NCI-H774 (cell line): ENCODE measurements at regions not wholly inside any gene's neighbourhood (a gene's known extent, or its start where the extent isn't known, plus 50 kb on each side); places are given as distances from the start of the nearest gene placed in this dataset.
"Not testable (repeated sequence)": the region's sequence is repeated elsewhere in the genome, so short reads cannot be mapped to it uniquely, and the experiment has no call there.

Experiments
- DNase-seq: peaks from one replicate; lab custom pipeline; 2025; lab: John Stamatoyannopoulos, UW

DNA sequence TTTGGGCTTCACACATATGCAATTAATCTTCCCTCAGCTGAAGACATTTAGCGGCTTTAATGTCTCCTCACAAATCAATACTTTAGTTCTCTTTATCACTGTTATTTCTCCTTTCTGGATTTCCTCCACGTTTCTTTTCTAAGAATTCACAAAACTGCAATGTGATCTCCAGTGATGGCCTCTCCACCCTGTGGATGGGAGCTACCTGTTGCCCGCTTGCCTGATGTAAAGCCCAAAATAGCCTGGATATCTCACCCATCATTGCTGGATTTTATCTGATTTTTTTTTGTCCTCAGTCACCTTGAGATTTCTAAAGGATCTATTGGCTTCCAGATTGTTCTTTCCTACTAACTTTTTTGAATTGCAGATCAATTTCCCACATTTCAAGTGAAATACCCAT, 129.3 kb upstream of the FAM241A start:
- DNase-seq, result no peak

DNA sequence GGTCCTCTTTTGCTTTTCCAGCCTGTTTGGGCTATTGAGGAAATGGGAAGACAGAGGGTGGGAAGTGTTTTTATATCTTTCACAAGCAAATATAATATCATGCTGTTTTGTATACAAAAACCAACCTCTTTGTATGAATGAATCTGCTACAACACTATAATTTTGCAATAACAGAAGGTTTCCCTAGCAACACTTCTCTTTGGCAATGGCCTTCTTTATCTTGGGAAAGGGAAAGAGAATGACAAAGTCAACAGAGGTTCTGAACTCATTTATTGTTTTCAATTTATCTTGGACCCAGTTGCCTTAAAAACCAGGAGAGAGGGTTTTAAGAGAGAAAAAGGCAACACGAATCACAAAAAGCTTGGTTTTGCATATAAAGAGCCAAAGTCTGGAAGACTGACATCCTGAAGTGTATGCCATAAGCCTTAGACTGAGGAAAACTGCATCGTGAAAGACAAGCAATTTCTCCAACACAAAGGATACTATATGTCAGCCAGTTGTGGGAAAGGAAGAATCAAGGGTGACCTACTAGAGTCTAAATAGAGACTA, 121.8 kb upstream of the FAM241A start:
- peak; percentile 2 for DNase-seq

DNA sequence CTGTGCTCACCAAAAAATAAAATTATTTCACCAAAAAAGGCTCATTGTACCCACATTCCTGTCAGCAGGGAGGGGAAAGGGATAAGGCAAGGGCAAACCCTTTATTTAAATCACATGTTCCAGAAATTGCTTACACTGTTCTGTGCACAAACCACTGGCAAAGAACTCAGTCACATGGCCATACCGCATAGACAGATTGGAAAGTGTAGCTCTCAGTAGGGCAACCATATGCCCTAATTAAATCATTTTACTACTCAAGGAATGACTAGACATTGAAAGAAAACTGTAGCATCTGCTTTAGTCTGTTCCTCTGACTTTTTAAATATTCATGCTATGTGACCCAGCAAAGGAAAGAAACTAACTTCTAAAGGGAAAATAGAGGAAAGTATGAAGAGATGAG, 119.2 kb upstream of the FAM241A start:
- no peak for DNase-seq

DNA sequence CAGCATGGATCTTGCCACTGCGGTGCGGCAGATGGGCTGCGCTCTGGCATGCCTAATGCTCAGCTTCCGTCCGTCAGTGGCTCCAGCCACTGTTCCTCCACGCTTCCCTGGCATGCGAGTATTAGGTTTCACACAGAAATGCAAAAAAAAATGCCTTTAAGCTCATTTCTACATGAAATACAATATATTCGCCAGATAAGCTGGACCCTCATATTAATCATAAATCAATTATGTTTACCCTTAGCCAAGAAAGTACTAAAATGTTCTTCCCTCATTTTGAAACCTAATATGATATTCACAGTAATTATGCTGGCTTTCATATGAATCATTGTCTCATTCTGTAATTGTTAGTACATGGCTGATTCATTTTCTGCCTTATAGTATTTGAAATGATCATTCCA, 115.5 kb upstream of the FAM241A start:
- no peak for DNase-seq

DNA sequence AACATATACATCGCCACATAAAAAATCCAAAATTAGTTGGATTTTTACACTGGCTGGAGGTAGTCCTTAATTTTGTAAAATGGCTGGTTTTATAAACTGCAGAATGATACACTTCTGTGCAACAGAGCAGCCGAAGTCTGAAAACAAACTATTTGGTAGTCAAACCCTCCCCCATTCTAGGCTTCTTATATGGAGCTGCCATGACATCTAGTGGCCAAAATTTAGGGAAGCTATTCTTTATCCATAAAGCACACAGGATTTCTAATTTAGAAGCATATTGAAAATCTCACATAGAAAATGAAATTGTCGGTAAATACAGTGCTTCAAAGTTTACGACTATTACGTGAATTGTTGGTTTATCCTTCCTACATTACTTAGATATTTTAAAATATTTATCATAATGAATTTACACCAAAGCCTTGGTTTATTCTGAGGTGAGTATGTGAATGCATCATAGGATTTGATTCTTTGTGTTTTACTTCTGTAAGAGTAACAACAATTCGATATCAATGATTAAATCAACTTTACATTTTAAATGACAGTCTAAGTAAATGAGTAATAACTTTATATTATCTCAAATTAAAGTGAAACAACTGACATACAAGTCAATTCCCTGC, 113.4 kb upstream of the FAM241A start:
- DNase-seq, result peak; percentile 3

DNA sequence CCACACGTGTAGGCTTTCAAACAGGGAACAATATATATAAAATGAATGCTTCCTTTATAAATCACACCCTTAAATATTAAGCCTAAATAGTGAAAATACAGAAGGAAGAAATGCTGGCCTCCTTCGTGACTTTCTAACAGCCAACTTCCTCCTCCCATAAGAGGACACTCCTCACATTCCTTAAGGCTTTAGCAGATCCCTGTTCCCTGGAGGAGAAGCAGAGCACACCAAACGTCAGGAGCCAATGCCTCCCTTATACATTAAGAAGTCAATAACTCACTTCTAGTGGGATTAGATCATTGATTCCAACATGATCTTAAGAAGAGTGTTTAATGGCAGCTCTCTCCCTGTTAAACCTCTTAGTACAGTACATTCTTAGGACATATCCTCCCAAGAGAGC, 108.4 kb upstream of the FAM241A start:
- DNase-seq, result no peak

DNA sequence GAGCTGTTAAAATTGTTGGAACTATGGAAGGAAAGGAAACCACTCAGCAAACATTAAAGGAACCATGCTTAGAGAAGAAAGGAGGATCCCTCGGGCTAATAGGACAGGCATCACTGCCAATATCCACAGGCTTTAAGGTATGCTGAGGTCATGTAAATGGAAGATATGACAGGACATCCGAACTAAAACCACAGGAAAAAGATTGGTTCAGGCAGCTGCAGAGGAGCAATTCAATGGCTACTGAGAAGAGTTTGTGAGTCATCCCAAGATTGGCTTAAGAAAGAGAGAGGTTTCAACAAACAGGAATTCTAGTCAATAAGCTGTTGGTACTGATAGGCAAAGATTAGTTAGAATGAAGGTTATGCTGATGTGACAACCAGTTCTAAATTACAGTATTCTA, 106.4 kb upstream of the FAM241A start:
- no peak for DNase-seq

DNA sequence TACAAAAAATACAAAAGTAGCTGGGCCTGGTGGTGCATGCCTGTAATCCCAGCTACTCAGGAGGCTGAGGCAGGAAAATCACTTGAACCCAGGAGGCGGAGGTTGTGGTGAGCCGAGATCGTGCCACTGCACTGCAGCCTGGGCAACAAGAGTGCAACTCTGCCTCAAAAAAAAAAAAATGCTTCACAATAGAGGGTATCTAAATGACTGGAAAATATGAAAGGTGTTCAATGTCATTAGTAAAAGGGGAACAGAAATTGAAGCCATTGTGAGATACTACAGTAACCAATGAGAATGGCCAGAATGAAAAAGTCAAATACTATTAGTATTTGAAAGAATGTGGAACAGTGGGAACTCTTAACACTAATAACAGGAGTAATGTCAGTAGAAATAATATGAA, 96.1 kb upstream of the FAM241A start:
- DNase-seq, result not testable (repeated sequence)

DNA sequence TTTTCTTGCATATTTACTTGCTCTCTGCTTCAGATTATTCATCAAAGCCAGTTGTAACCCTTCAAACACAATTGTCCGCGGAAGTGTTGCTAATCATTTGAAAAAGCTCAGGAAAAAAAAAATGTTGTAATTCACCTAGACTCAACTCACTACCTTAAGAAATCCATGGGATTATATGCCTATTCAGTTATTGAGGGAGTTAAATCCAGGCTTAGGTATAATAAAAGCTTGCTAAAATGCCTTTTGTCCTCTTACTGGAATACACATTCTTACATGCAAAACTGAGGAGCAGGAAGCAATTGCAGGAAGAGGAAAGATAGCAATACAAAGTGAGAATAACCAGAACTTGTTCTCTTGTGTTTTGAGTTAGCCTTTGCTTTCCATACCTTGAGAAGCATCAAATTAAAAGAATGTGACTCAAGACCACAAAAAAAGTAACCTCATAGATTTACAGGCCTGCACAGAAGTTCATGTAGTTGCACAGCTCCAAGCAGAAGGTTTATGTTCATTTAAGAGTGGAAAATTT, 91.4 kb upstream of the FAM241A start:
- DNase-seq, result no peak

DNA sequence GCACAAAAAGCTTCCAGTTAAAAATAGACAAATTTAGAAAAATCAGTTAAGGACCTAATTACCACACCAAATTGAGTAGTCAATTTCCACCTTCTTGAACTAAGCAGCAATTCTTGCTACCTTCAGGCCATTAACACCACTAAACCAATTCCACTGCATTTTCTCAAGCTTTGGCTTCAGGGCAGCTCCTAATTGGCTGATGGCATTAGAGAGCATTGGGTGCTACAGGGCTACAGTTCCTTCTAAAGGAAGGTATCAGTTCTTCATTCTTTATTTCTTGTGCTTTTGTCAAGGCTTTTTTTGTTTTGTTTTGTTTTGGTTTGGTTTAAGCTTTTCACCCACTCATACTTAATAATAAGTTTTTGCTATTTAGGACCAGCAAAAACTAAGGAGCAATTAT, 90.2 kb upstream of the FAM241A start:
- DNase-seq, result no peak

DNA sequence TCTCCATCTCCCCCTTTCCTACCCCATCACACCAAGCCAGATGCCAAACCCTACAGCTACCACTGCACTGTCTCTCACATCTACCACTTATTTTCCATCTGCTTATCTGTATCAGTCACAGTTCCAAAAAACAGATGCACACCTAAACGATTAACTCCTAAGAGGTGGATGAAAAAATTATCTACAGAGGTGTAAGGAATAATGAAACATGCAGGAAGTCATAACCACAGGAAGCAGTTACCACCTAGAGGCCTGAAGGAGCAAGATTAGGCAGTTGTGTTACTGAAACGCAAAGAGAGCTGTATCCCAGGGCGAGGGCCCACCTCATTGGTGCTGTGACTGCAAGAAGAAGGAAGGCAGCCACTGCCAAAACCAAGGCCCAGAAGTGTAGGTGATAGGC, 87.8 kb upstream of the FAM241A start:
- no peak for DNase-seq

DNA sequence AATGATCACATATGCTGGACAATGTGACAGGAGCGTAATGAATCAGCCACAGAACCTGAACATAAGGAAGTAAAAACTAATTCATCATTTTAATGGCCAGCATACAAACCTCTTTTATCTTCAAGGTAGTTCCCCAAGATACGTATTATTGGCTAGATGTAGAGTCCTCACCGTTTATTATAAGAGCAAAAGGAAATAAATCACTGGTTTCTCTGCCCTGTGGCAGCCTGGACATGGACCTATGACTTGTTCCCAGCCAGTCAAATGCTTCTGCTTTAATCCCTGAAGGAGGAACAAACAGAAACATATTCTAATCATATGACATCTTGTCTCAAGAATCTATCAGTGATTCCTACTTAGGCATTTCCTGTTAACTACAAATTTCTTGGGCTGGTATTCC, 86.8 kb upstream of the FAM241A start:
- DNase-seq, result no peak

DNA sequence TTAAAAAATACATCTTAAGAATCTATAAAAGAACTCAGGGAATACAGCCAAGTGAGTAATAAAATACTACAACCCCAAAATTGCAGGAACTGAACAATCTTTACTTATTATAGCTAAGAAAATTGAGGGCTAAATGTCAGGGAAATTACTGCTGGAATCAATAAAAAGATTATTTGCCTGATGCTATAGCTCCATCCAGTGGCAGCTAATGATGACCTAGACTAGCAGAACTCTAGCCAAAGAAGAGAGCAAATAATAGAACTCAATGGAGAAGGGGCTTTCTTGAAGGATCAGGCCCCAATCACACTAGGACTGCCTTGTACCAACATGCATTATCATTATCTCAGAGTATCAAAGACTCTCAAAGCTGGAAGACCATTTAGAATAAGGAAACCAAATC, 85.0 kb upstream of the FAM241A start:
- DNase-seq, result no peak

DNA sequence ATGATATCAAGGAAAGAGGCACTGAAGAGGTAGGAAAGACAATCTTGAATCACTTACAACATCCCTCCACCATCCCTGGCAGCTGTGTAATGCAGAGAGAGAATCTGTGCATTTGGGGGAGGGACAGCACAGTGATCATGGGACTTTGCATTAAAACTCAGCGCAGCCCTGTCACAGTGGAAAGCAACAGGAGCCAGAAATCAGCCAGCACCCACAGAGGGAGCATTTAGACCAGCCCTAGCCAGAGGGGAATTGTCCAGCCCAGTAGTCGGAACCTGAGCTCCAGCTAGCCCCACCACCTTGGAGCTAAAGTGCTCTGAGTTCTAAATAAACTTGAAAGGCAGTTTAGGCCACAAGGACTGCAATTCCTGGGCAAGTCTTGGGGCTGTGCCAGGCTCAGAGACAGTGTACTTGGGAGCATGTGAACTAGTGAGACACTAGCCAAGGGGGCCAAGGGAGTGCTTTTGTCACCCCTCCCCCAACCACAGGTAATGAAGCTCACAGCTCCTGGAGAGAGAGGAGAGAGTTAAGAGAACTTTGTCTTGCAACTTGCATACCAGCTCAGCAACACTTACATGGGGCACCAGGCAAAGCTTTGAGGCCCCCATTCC, 83.9 kb upstream of the FAM241A start:
- DNase-seq, result no peak

DNA sequence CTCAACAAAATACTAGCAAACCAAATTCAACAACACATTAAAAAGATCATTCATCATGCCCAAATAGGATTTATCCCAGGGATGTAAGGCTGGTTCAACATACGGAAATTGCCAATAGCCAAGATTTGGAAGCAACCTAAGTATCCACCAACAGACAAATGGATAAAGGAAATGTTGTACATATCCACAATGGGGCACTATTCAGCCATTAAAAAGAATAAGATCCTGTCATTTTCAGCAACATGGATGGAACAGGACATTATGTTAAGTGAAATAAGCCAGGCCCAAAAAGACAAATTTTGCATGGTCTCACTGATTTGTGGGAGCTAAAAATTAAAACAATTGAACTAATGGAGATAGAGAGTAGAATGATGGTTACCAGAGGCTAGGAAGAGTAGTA, 82.0 kb upstream of the FAM241A start:
- DNase-seq, result no peak

DNA sequence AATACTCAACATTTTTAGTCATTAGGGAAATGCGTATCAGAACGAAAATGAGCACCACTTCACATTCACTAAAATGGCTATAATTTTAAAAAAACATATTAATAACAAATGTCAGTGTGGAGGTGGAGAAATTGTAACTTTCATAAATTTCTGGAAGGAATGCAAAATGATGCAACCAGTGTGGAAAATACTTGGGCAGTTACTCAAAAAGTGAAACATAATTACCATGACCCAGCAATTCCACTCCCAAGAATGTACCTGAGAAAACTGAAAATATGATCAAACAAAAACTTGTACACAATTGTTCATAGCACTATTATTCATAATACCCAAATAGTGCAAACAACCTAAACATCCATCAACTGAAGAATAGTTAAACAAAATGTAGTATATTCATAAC, 76.1 kb upstream of the FAM241A start:
- no peak for DNase-seq

DNA sequence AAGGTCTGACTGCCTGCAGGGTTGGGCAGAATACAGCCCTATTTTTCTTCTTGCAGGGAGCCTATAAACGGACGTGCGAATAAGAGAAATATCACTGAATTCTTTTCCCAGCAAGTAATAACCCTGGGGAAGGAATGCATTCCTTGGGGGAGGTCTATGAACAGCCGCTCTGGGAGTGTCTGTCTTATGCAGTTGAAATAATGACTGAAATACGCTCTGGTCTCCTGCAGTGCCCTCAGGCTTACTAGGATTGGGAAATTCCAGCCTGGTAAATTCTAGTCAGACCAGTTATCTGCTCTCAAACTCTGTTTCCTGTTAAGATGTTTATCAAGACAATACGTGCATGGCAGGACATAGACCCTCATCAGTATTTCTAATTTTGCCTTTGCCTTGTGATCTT, 72.1 kb upstream of the FAM241A start:
- no peak for DNase-seq

DNA sequence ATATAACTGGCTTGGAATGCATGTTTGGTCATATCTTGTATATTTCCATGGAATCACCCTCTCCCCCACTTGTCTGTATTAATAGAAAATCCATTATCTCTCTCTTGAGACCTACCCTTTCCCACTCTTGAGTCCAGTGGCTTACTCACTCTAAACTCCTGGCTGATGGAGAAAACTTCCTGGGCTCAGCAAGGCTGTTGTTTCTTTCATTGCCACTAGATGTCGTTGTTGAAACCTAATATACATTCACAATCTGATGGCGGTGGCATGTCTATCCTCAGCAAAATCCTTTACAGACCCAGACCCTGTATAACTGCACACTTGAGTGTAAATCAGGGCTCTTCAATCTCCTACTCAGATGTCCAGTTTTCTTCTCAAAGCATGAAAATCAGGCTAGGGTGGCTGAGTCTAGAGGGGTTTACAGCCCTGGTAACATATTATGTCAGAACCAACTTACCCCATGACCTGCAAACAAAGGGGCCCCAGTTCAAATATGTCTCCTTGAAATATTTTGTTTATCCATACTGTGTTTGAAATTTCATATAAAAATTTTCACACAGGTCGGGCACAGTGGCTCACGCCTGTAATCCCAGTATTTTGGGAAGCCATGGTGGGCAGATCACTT, 70.0 kb upstream of the FAM241A start:
- no peak for DNase-seq

DNA sequence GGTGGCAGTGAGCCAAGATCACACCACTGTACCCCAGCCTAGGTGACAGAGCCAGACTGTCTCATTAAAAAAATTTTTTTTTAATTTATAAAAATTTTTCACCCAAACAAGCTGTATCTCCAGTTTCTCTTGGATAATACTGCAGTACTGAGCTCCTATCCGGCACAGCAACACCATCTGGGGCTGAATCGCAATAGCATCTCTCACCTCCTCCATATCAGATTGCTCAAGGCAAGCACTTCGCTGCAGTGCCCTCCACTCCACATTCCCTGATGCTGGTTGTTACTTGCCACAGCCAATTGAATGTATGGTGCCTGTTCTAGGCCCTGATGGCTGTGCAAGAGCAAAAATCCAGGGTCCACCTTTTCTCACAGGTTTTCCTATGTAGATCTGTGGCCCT, 69.3 kb upstream of the FAM241A start:
- no peak for DNase-seq

DNA sequence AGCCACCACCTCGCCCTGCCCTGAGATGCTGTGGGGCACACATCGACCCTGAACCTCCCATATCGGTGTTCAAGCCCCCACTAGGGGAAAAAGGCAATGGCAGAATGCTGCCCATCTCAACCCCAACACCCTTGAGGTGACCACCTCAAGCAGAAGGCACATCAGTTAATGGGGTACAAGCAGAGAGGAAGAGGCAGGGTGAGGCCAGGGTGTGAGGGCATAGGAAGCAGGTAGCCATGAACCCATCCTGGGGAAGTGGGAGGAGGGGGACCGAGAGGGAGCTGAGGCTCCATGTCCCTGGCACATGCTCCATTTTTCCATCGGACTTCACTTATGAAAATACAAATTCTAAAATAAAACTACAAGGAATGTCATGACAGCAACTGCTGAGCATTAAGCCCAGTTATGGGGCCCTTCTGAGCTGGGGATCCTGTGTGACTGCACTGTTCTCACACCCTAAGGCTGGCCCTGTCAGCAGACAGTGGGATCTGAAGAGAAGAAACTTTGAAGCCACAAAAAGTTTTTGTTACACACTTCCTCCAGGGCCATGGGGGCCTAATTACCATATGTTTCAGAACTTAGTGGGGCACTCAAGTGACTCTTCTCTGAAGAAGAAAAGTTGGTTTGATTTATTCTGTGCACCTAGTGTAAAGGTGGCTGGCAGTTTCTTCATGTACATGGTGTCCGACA, 68.2 kb upstream of the FAM241A start:
- DNase-seq, result no peak

DNA sequence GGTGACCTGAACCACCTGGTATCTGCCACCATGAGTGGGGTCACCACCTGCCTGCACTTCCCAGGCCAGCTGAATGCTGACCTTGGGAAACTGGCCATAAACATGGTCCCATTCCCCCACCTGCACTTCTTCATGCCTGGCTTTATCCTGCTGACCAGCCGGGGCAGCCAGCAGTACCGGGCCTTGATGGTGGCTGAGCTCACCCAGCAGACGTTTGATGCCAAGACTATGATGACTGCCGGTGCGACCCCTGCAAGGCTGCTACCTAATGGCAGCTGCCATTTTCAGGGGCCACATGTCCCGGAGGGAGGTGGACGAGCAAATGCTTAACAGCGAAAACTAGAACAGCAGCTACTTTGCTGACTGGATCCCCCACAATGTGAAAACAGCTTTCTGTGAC, 67.5 kb upstream of the FAM241A start:
- no peak for DNase-seq

DNA sequence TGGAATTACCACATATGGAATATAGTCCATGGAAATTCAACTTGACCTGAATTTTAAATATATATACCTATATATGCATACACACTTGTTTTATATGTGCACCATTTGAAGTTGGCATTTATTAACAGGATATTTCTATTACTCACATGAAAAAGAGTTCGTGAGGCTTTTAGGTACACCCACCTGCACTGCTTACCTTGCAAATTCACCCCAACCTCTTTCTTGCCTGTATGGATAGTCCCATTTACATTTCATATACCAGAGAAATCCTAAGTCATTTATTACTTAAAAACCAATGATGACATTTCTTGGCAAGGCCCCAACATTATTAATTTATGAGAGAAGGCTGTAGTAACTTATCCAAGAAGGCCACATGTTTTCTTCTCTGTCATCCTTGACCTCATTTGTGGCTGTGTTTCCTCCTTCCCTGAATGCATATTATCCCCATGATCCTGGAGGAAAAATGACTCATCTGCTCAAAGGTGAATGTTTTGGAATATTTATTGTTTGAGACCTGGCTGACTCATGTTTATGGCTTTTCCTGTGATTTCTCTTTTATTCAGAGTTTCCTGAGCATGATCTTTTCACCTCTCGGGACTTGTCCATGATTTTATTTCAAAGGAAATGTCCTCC, 62.2 kb upstream of the FAM241A start:
- no peak for DNase-seq
